ENCODE measurements at regions not wholly inside any gene's neighbourhood (a gene's known extent, or its start where the extent isn't known, plus 50 kb on each side); places are given as distances from the start of the nearest gene placed in this dataset.

- Histone ChIP-seq H3K27ac (no peak overlapping the region), H3K36me3 (no peaks in the 10 kb centered on the region), H3K4me1 (no peaks in the 10 kb centered on the region), H3K9me3 (peaks cover 0 to 4% of the 10 kb centered on the region in 2 donors), H3K4me3 (no peak overlapping the region), H3K27me3 (peaks cover 0 to 5% of the 10 kb centered on the region in 2 donors)
- intact Hi-C loops (cut with DNase I; ENCODE audit: low total_unique reads), result no loop called here
- no peak for TF ChIP-seq POLR2A (IDR thresholded peaks at IDR 0.05)
- no peak for TF ChIP-seq POLR2AphosphoS5 (IDR thresholded peaks at IDR 0.05)
- TF ChIP-seq CTCF (IDR thresholded peaks at IDR 0.05), result no peak
- no peak for DNase-seq (ENCODE audit: low spot score in 2 of 2)
Measured at GRCh38 chr10:1882728-1883127, 145.4 kb upstream of the ADARB2 start.

GRCh38 chr10:1882180-1882579 is 144.9 kb upstream of the ADARB2 start:
- no peak overlapping the region for H3K27ac ChIP-seq
- intact Hi-C loops (cut with DNase I; ENCODE audit: low total_unique reads), result no loop called here

GRCh38 chr10:1881636-1882035 is 144.3 kb upstream of the ADARB2 start:
- H3K27ac ChIP-seq, result no peak overlapping the region
- H3K4me1 ChIP-seq, result no peaks in the 10 kb centered on the region
- no peaks in the 10 kb centered on the region for H3K36me3 ChIP-seq
- intact Hi-C loops (cut with DNase I; ENCODE audit: low total_unique reads), result no loop called here
- peaks cover 0 to 5% of the 10 kb centered on the region in 2 donors for H3K27me3 ChIP-seq
- peaks cover 0 to 2% of the 10 kb centered on the region in 2 donors for H3K9me3 ChIP-seq
- H3K4me3 ChIP-seq, result no peak overlapping the region
- TF ChIP-seq CTCF (IDR thresholded peaks at IDR 0.05) (no peak), POLR2A (IDR thresholded peaks at IDR 0.05) (no peak), POLR2AphosphoS5 (IDR thresholded peaks at IDR 0.05) (no peak)
- DNase-seq (ENCODE audit: low spot score in 2 of 2), result no peak

More at GRCh38 chr10:1882180-1882579, 144.9 kb upstream of the ADARB2 start:
- TF ChIP-seq POLR2A (IDR thresholded peaks at IDR 0.05) (no peak), POLR2AphosphoS5 (IDR thresholded peaks at IDR 0.05) (no peak), CTCF (IDR thresholded peaks at IDR 0.05) (no peak)
- no peak for DNase-seq (ENCODE audit: low spot score in 2 of 2)
- H3K9me3 ChIP-seq, result peaks cover 0 to 4% of the 10 kb centered on the region in 2 donors
- peaks cover 0 to 5% of the 10 kb centered on the region in 2 donors for H3K27me3 ChIP-seq
- H3K4me3 ChIP-seq, result no peak overlapping the region
- no peaks in the 10 kb centered on the region for H3K36me3 ChIP-seq
- H3K4me1 ChIP-seq, result no peaks in the 10 kb centered on the region

- Histone ChIP-seq H3K4me1 (no peaks in the 10 kb centered on the region), H3K9me3 (peaks cover 0 to 4% of the 10 kb centered on the region in 2 donors), H3K36me3 (no peaks in the 10 kb centered on the region), H3K27me3 (peaks cover 0 to 3% of the 10 kb centered on the region in 2 donors), H3K4me3 (no peak overlapping the region), H3K27ac (no peak overlapping the region)
- no peak for DNase-seq (ENCODE audit: low spot score in 2 of 2)
- TF ChIP-seq POLR2AphosphoS5 (IDR thresholded peaks at IDR 0.05), result no peak
- no peak for TF ChIP-seq POLR2A (IDR thresholded peaks at IDR 0.05)
- no peak for TF ChIP-seq CTCF (IDR thresholded peaks at IDR 0.05)
- intact Hi-C loops (cut with DNase I; ENCODE audit: low total_unique reads), result no loop called here
Measured at GRCh38 chr10:1874533-1874932, 137.2 kb upstream of the ADARB2 start.

- Histone ChIP-seq H3K27me3 (peaks cover 0 to 3% of the 10 kb centered on the region in 2 donors), H3K4me3 (no peak overlapping the region), H3K9me3 (peaks cover 0 to 4% of the 10 kb centered on the region in 2 donors), H3K27ac (no peak overlapping the region), H3K4me1 (no peaks in the 10 kb centered on the region), H3K36me3 (no peaks in the 10 kb centered on the region)
- intact Hi-C loops (cut with DNase I; ENCODE audit: low total_unique reads), result no loop called here
- no peak for TF ChIP-seq CTCF (IDR thresholded peaks at IDR 0.05)
- no peak for TF ChIP-seq POLR2AphosphoS5 (IDR thresholded peaks at IDR 0.05)
- TF ChIP-seq POLR2A (IDR thresholded peaks at IDR 0.05), result no peak
- DNase-seq (ENCODE audit: low spot score in 2 of 2), result no peak
Measured at GRCh38 chr10:1873661-1874315, 136.5 kb upstream of the ADARB2 start.
